ENCODE measurements at regions not wholly inside any gene's neighbourhood (a gene's known extent, or its start where the extent isn't known, plus 50 kb on each side); places are given as distances from the start of the nearest gene placed in this dataset.

DNA sequence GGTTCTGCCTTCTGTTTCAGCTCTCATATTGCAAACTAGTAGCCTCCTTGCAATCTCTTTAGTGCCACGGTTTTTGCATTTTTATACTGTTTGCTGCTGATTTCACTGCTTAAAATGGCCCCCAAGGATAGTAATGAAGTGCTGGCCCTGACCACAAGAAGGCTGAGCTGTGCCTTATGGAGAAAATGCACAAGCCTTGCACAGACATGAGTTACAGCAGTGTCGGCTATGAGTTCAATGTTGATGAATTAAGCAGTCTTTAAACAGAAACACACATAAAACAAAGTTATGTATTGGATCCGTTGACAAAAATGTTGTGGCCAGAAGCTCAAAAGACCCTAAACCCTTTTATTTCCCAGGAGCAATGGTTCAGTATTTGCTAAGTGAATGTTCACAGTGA, 210.6 kb upstream of the DYNLRB2 start:
- Mint-ChIP-seq H3K27ac (ENCODE audit: unreplicated experiment) (no peak overlapping the region), H3K4me1 (ENCODE audit: low read depth, unreplicated experiment) (peaks cover 9% of the 10 kb centered on the region), H3K9me3 (ENCODE audit: unreplicated experiment) (no peaks in the 10 kb centered on the region), H3K27me3 (ENCODE audit: insufficient read depth, unreplicated experiment) (no peaks in the 10 kb centered on the region), H3K4me3 (ENCODE audit: unreplicated experiment) (no peak overlapping the region), H3K36me3 (ENCODE audit: insufficient read depth, unreplicated experiment) (no peaks in the 10 kb centered on the region)
- Histone ChIP-seq H3K9me3 (0 out of 2 replicates have a peak, but pooled peaks cover 2% of the 10 kb centered on the region), H3K27me3 (replicated peaks; ENCODE audit: control insufficient read depth, insufficient read depth, low read length) (no peaks in the 10 kb centered on the region), H3K4me1 (peaks cover 9% of the 10 kb centered on the region; the same call in 1 of the 2 replicates), H3K4me3 (ENCODE audit: low read depth, low read length) (no peak overlapping the region), H3K36me3 (ENCODE audit: control insufficient read depth, insufficient read depth, low read length) (no peaks in the 10 kb centered on the region)
- BruUV-seq (replicated peaks) = no TSS peak
- intact Hi-C loops (cut with micrococcal nuclease; ENCODE audit: unreplicated experiment) = no loop called here
- CTCF ChIA-PET = no interaction called here
- DNase-seq = no peak
- POLR2A ChIA-PET = no interaction called here
- TF ChIP-seq, protein P1, sequence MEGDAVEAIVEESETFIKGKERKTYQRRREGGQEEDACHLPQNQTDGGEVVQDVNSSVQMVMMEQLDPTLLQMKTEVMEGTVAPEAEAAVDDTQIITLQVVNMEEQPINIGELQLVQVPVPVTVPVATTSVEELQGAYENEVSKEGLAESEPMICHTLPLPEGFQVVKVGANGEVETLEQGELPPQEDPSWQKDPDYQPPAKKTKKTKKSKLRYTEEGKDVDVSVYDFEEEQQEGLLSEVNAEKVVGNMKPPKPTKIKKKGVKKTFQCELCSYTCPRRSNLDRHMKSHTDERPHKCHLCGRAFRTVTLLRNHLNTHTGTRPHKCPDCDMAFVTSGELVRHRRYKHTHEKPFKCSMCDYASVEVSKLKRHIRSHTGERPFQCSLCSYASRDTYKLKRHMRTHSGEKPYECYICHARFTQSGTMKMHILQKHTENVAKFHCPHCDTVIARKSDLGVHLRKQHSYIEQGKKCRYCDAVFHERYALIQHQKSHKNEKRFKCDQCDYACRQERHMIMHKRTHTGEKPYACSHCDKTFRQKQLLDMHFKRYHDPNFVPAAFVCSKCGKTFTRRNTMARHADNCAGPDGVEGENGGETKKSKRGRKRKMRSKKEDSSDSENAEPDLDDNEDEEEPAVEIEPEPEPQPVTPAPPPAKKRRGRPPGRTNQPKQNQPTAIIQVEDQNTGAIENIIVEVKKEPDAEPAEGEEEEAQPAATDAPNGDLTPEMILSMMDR (IDR thresholded peaks at IDR 0.05; ENCODE audit: insufficient read depth in 1 of 2, low read depth in 1 of 2, low read length in 1 of 2, severe bottlenecking in 1 of 2, unreplicated experiment in 1 of 2) = no peak

DNA sequence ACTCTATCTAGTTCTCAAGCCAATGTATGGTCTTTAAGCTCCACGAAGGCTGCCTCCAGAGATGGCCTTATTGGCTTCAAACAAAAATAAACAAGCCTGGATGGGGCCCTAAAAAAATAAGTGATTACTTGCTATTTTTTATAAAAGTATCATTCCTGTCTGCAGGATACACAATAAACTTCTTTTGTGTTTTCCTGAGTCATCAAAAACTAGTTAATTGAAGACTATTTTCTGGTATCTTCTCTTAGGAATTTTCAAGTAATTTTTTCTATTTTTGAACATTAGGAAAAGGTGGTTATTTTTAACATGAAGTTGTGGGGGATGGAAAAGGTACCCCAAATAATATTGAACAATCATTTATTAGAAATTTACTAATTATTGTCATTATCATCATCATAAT, 213.1 kb upstream of the DYNLRB2 start:
- peaks cover 9% of the 10 kb centered on the region; the same call in 1 of the 2 replicates for H3K4me1 ChIP-seq
- no peak for DNase-seq
- H3K9me3 Mint-ChIP-seq (ENCODE audit: unreplicated experiment) = no peaks in the 10 kb centered on the region
- H3K36me3 ChIP-seq (ENCODE audit: control insufficient read depth, insufficient read depth, low read length) = no peaks in the 10 kb centered on the region
- no TSS peak for BruUV-seq (replicated peaks)
- H3K9me3 ChIP-seq = 0 out of 2 replicates have a peak, but pooled peaks cover 2% of the 10 kb centered on the region
- no peak overlapping the region for H3K4me3 ChIP-seq (ENCODE audit: low read depth, low read length)
- TF ChIP-seq, protein P1 (IDR thresholded peaks at IDR 0.05; ENCODE audit: insufficient read depth in 1 of 2, low read depth in 1 of 2, low read length in 1 of 2, severe bottlenecking in 1 of 2, unreplicated experiment in 1 of 2) = no peak
- peaks cover 9% of the 10 kb centered on the region for H3K4me1 Mint-ChIP-seq (ENCODE audit: low read depth, unreplicated experiment)
- ChIA-PET CTCF (no interaction called here), POLR2A (no interaction called here)
- no peaks in the 10 kb centered on the region for H3K36me3 Mint-ChIP-seq (ENCODE audit: insufficient read depth, unreplicated experiment)
- no peaks in the 10 kb centered on the region for H3K27me3 ChIP-seq (replicated peaks; ENCODE audit: control insufficient read depth, insufficient read depth, low read length)
- intact Hi-C loops (cut with micrococcal nuclease; ENCODE audit: unreplicated experiment) = no loop called here
- H3K27me3 Mint-ChIP-seq (ENCODE audit: insufficient read depth, unreplicated experiment) = no peaks in the 10 kb centered on the region
- H3K4me3 Mint-ChIP-seq (ENCODE audit: unreplicated experiment) = no peak overlapping the region
- H3K27ac Mint-ChIP-seq (ENCODE audit: unreplicated experiment) = no peak overlapping the region

DNA sequence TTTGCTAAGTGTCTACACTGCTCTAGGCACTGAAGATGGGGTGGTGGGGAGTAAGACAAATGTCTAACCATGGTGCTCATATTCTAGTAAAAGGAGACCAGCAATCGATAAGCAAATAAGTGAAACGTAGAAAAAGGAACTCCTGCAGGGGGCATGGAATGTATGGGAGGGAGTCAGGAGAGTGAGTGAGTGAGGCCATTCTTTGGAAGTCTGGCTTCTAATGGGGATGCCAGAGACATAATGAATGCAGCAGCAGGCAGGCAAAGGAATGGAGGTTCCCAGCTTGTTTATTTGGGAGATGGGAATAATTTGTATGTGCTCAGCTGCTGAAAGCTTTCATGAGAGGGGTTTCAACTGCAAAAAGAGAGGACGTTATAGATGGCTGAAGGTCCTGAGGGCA, 216.4 kb upstream of the DYNLRB2 start:
- Mint-ChIP-seq H3K4me3 (ENCODE audit: unreplicated experiment) (no peak overlapping the region), H3K36me3 (ENCODE audit: insufficient read depth, unreplicated experiment) (no peaks in the 10 kb centered on the region), H3K4me1 (ENCODE audit: low read depth, unreplicated experiment) (no peaks in the 10 kb centered on the region), H3K27me3 (ENCODE audit: insufficient read depth, unreplicated experiment) (no peaks in the 10 kb centered on the region), H3K27ac (ENCODE audit: unreplicated experiment) (no peak overlapping the region), H3K9me3 (ENCODE audit: unreplicated experiment) (no peaks in the 10 kb centered on the region)
- Histone ChIP-seq H3K4me3 (ENCODE audit: low read depth, low read length) (no peak overlapping the region), H3K27me3 (replicated peaks; ENCODE audit: control insufficient read depth, insufficient read depth, low read length) (no peaks in the 10 kb centered on the region), H3K36me3 (ENCODE audit: control insufficient read depth, insufficient read depth, low read length) (no peaks in the 10 kb centered on the region; the same call in 1 of the 2 replicates), H3K9me3 (0 out of 2 replicates have a peak, but pooled peaks cover 2% of the 10 kb centered on the region), H3K4me1 (no peaks in the 10 kb centered on the region)
- ChIA-PET CTCF (no interaction called here), POLR2A (no interaction called here)
- TF ChIP-seq, protein P1 (IDR thresholded peaks at IDR 0.05; ENCODE audit: insufficient read depth in 1 of 2, low read depth in 1 of 2, low read length in 1 of 2, severe bottlenecking in 1 of 2, unreplicated experiment in 1 of 2) = no peak
- BruUV-seq (replicated peaks) = no TSS peak
- intact Hi-C loops (cut with micrococcal nuclease; ENCODE audit: unreplicated experiment) = no loop called here
- no peak for DNase-seq

Data from Caco-2 (cell line).